IPS DF 6.9 (cell line): ENCODE measurements at regions not wholly inside any gene's neighbourhood (a gene's known extent, or its start where the extent isn't known, plus 50 kb on each side); places are given as distances from the start of the nearest gene placed in this dataset.

ENCODE experiments used
- DNase-seq: peaks from one replicate; pipeline ENCODE4 v3.0.0-alpha.2; 2013; ENCODE audit warnings: low read depth, low spot score
- H3K27ac ChIP-seq: one replicate; pipeline ENCODE4 v1.5.1; 2013; ENCODE audit warnings: low read length, control low read depth
- H3K27me3 ChIP-seq: 2 replicates; pipeline ENCODE4 v1.6.1; 2013; ENCODE audit warnings: mild to moderate bottlenecking, low read length; ENCODE audit not compliant: control insufficient read depth, insufficient read depth
- H3K36me3 ChIP-seq: 2 replicates; pipeline ENCODE4 v1.6.1; 2013; ENCODE audit warnings: low read length; ENCODE audit not compliant: control insufficient read depth, insufficient read depth
- H3K4me1 ChIP-seq: 2 replicates; pipeline ENCODE4 v1.6.1; 2013; ENCODE audit warnings: low read length; ENCODE audit not compliant: control insufficient read depth, insufficient read depth
- H3K4me3 ChIP-seq: 2 replicates; pipeline ENCODE4 v1.5.1; 2013; ENCODE audit warnings: mild to moderate bottlenecking, low read length
- H3K9me3 ChIP-seq: 2 replicates; pipeline ENCODE4 v1.6.1; 2013; ENCODE audit warnings: low read length, inconsistent platforms; ENCODE audit not compliant: control insufficient read depth, insufficient read depth
- WGBS: extraction: QIAGEN DNeasy Blood & Tissue Kit; methylation state at CpG from one replicate; pipeline ENCODE4 v1.1.7; 2013; ENCODE audit warnings: mixed read lengths, missing lambda C conversion rate; ENCODE audit not compliant: insufficient read length, insufficient coverage; 5-methylcytosine and 5-hydroxymethylcytosine counted together

GRCh38 chr6:17182961-17183360 lies 81.1 kb downstream of the STMND1 start:
- DNase-seq = no peak
- Histone ChIP-seq H3K36me3 (no peaks in the 10 kb centered on the region), H3K4me1 (no peaks in the 10 kb centered on the region), H3K4me3 (no peak overlapping the region), H3K27me3 (no peaks in the 10 kb centered on the region), H3K27ac (no peak overlapping the region), H3K9me3 (no peaks in the 10 kb centered on the region)
- no CpG with 5 or more reads among the region's 2 CpGs for WGBS

GRCh38 chr6:17186925-17187324 lies 85.1 kb downstream of the STMND1 start:
- Histone ChIP-seq H3K27me3 (no peaks in the 10 kb centered on the region), H3K27ac (no peak overlapping the region), H3K4me3 (no peak overlapping the region), H3K4me1 (no peaks in the 10 kb centered on the region), H3K36me3 (no peaks in the 10 kb centered on the region), H3K9me3 (no peaks in the 10 kb centered on the region)
- DNase-seq = no peak
- WGBS = no CpG with 5 or more reads among the region's 1 CpG

- no peak for DNase-seq
- WGBS = no CpG with 5 or more reads among the region's 3 CpGs
- Histone ChIP-seq H3K36me3 (no peaks in the 10 kb centered on the region), H3K9me3 (no peaks in the 10 kb centered on the region), H3K27me3 (no peaks in the 10 kb centered on the region), H3K27ac (no peak overlapping the region), H3K4me3 (no peak overlapping the region), H3K4me1 (no peaks in the 10 kb centered on the region)
Measured at GRCh38 chr6:17193106-17193775, 87.9 kb upstream of the RBM24 start.

GRCh38 chr6:17197607-17198006 lies 83.6 kb upstream of the RBM24 start:
- H3K4me1 ChIP-seq = no peaks in the 10 kb centered on the region
- H3K9me3 ChIP-seq = no peaks in the 10 kb centered on the region
- H3K27me3 ChIP-seq = no peaks in the 10 kb centered on the region
- H3K36me3 ChIP-seq = no peaks in the 10 kb centered on the region
- no peak overlapping the region for H3K4me3 ChIP-seq
- DNase-seq = no peak
- WGBS = no CpG with 5 or more reads among the region's 6 CpGs
- no peak overlapping the region for H3K27ac ChIP-seq

- no CpG with 5 or more reads among the region's 34 CpGs for WGBS
- H3K4me1 ChIP-seq = no peaks in the 10 kb centered on the region
- no peaks in the 10 kb centered on the region for H3K9me3 ChIP-seq
- DNase-seq = peak; percentile 70
- no peaks in the 10 kb centered on the region for H3K36me3 ChIP-seq
- H3K27me3 ChIP-seq = no peaks in the 10 kb centered on the region
- H3K27ac ChIP-seq = no peak overlapping the region
- H3K4me3 ChIP-seq = no peak overlapping the region
Measured at GRCh38 chr6:17200395-17200794, 80.8 kb upstream of the RBM24 start.

GRCh38 chr6:17202526-17202925 lies 78.6 kb upstream of the RBM24 start:
- no peak for DNase-seq
- 0 out of 2 replicates have a peak, but pooled peaks cover 3% of the 10 kb centered on the region for H3K9me3 ChIP-seq
- WGBS = no CpG with 5 or more reads among the region's 7 CpGs

GRCh38 chr6:17204533-17204932 lies 76.6 kb upstream of the RBM24 start:
- WGBS = no CpG with 5 or more reads among the region's 1 CpG
- no peak for DNase-seq
- H3K4me3 ChIP-seq = no peak overlapping the region
- no peaks in the 10 kb centered on the region for H3K4me1 ChIP-seq
- no peaks in the 10 kb centered on the region for H3K27me3 ChIP-seq
- H3K9me3 ChIP-seq = 0 out of 2 replicates have a peak, but pooled peaks cover 3% of the 10 kb centered on the region
- H3K27ac ChIP-seq = no peak overlapping the region
- H3K36me3 ChIP-seq = no peaks in the 10 kb centered on the region

More at GRCh38 chr6:17202526-17202925, 78.6 kb upstream of the RBM24 start:
- Histone ChIP-seq H3K27ac (no peak overlapping the region), H3K4me3 (no peak overlapping the region), H3K4me1 (no peaks in the 10 kb centered on the region), H3K27me3 (no peaks in the 10 kb centered on the region), H3K36me3 (no peaks in the 10 kb centered on the region)

GRCh38 chr6:17206566-17207072 lies 74.5 kb upstream of the RBM24 start:
- no peak for DNase-seq
- Histone ChIP-seq H3K9me3 (0 out of 2 replicates have a peak, but pooled peaks cover 3% of the 10 kb centered on the region), H3K4me3 (no peak overlapping the region), H3K27ac (no peak overlapping the region), H3K36me3 (no peaks in the 10 kb centered on the region), H3K4me1 (no peaks in the 10 kb centered on the region), H3K27me3 (no peaks in the 10 kb centered on the region)
- no CpG with 5 or more reads among the region's 22 CpGs for WGBS

GRCh38 chr6:17207281-17207680 lies 73.9 kb upstream of the RBM24 start:
- no peaks in the 10 kb centered on the region for H3K36me3 ChIP-seq
- H3K27me3 ChIP-seq = no peaks in the 10 kb centered on the region
- WGBS = no CpG with 5 or more reads among the region's 2 CpGs
- H3K4me3 ChIP-seq = no peak overlapping the region
- no peaks in the 10 kb centered on the region for H3K4me1 ChIP-seq
- H3K27ac ChIP-seq = no peak overlapping the region
- no peak for DNase-seq
- H3K9me3 ChIP-seq = 0 out of 2 replicates have a peak, but pooled peaks cover 3% of the 10 kb centered on the region

- no peaks in the 10 kb centered on the region for H3K36me3 ChIP-seq
- no peak for DNase-seq
- H3K27ac ChIP-seq = no peak overlapping the region
- H3K9me3 ChIP-seq = 0 out of 2 replicates have a peak, but pooled peaks cover 3% of the 10 kb centered on the region
- no CpG with 5 or more reads among the region's 3 CpGs for WGBS
- H3K4me1 ChIP-seq = no peaks in the 10 kb centered on the region
- no peaks in the 10 kb centered on the region for H3K27me3 ChIP-seq
- H3K4me3 ChIP-seq = no peak overlapping the region
Measured at GRCh38 chr6:17210683-17211082, 70.5 kb upstream of the RBM24 start.

- H3K9me3 ChIP-seq = 0 out of 2 replicates have a peak, but pooled peaks cover 3% of the 10 kb centered on the region
- H3K27ac ChIP-seq = no peak overlapping the region
- no peaks in the 10 kb centered on the region for H3K27me3 ChIP-seq
- H3K4me1 ChIP-seq = no peaks in the 10 kb centered on the region
- H3K4me3 ChIP-seq = no peak overlapping the region
- DNase-seq = no peak
- no peaks in the 10 kb centered on the region for H3K36me3 ChIP-seq
- no CpG with 5 or more reads among the region's 3 CpGs for WGBS
Measured at GRCh38 chr6:17211101-17211500, 70.1 kb upstream of the RBM24 start.
